Cerebellar cortex (tissue), 1 donor: ENCODE measurements at regions not wholly inside any gene's neighbourhood (a gene's known extent, or its start where the extent isn't known, plus 50 kb on each side); places are given as distances from the start of the nearest gene placed in this dataset.

Experiments used
- DNase-seq: peaks from one replicate; pipeline ENCODE4 v3.0.0-alpha.2; 2015; ENCODE audit warnings: low spot score

GRCh38 chr7:3195160-3195559, 105.9 kb upstream of the SDK1 start:
- no peak for DNase-seq

- DNase-seq: no peak
Observed at GRCh38 chr7:3196629-3197400, 104.2 kb upstream of the SDK1 start.

- DNase-seq: no peak
Observed at GRCh38 chr7:3197567-3198213, 103.4 kb upstream of the SDK1 start.

- DNase-seq: no peak
Observed at GRCh38 chr7:3198316-3198715, 102.7 kb upstream of the SDK1 start.

- no peak for DNase-seq
Observed at GRCh38 chr7:3200504-3200903, 100.5 kb upstream of the SDK1 start.

GRCh38 chr7:3201306-3201705, 99.7 kb upstream of the SDK1 start:
- no peak for DNase-seq

GRCh38 chr7:3201937-3202710, 98.9 kb upstream of the SDK1 start:
- no peak for DNase-seq

GRCh38 chr7:3204526-3204925, 96.5 kb upstream of the SDK1 start:
- no peak for DNase-seq

GRCh38 chr7:3206101-3206500, 95.0 kb upstream of the SDK1 start:
- DNase-seq: no peak

- DNase-seq: no peak
Observed at GRCh38 chr7:3206771-3207191, 94.3 kb upstream of the SDK1 start.

- no peak for DNase-seq
Observed at GRCh38 chr7:3207387-3207902, 93.6 kb upstream of the SDK1 start.

- DNase-seq: no peak
Observed at GRCh38 chr7:3210531-3210930, 90.5 kb upstream of the SDK1 start.

GRCh38 chr7:3214090-3214413, 87.0 kb upstream of the SDK1 start:
- no peak for DNase-seq

- no peak for DNase-seq
Observed at GRCh38 chr7:3215624-3216585, 85.1 kb upstream of the SDK1 start.

GRCh38 chr7:3217166-3217565, 83.9 kb upstream of the SDK1 start:
- DNase-seq: no peak

- no peak for DNase-seq
Observed at GRCh38 chr7:3218411-3219225, 82.4 kb upstream of the SDK1 start.

- DNase-seq: no peak
Observed at GRCh38 chr7:3229904-3230470, 71.1 kb upstream of the SDK1 start.

GRCh38 chr7:3230908-3231307, 70.1 kb upstream of the SDK1 start:
- DNase-seq: no peak

- DNase-seq: no peak
Observed at GRCh38 chr7:3232228-3232627, 68.8 kb upstream of the SDK1 start.

- no peak for DNase-seq
Observed at GRCh38 chr7:3233301-3233700, 67.8 kb upstream of the SDK1 start.

- DNase-seq: no peak
Observed at GRCh38 chr7:3234051-3234450, 67.0 kb upstream of the SDK1 start.
